HG02623 (cell line): ENCODE measurements at regions not wholly inside any gene's neighbourhood (a gene's known extent, or its start where the extent isn't known, plus 50 kb on each side); places are given as distances from the start of the nearest gene placed in this dataset.
"Not testable (repeated sequence)": the region's sequence is repeated elsewhere in the genome, so short reads cannot be mapped to it uniquely, and the experiment has no call there.

Experiments
- ATAC-seq: cut with Tn5 transposase; IDR thresholded peaks from one replicate; pipeline ENCODE4 v1.9.1; 2021; ENCODE audit warnings: moderate library complexity; ENCODE audit not compliant: unreplicated experiment

GRCh38 chr6:76856065-76856464 is 607.2 kb downstream of the HTR1B start:
- ATAC-seq = no peak

GRCh38 chr6:76852776-76853175 is 610.5 kb downstream of the HTR1B start:
- no peak for ATAC-seq

GRCh38 chr6:76849274-76849970 is 613.9 kb downstream of the HTR1B start:
- ATAC-seq = not testable (repeated sequence)

GRCh38 chr6:76843054-76843822 is 620.1 kb downstream of the HTR1B start:
- ATAC-seq = no peak

GRCh38 chr6:76840865-76841264 is 622.4 kb downstream of the HTR1B start:
- ATAC-seq = no peak

GRCh38 chr6:76840041-76840745 is 623.1 kb downstream of the HTR1B start:
- no peak for ATAC-seq

GRCh38 chr6:76839505-76839904 is 623.8 kb downstream of the HTR1B start:
- ATAC-seq = no peak

GRCh38 chr6:76837564-76837963 is 625.7 kb downstream of the HTR1B start:
- ATAC-seq = no peak

- ATAC-seq = no peak
Measured at GRCh38 chr6:76835695-76836094, 627.6 kb downstream of the HTR1B start.

GRCh38 chr6:76835293-76835692 is 628.0 kb downstream of the HTR1B start:
- ATAC-seq = no peak

- no peak for ATAC-seq
Measured at GRCh38 chr6:76834399-76834798, 628.9 kb downstream of the HTR1B start.

GRCh38 chr6:76831299-76831698 is 632.0 kb downstream of the HTR1B start:
- ATAC-seq = no peak

- not testable (repeated sequence) for ATAC-seq
Measured at GRCh38 chr6:76823578-76823977, 639.7 kb downstream of the HTR1B start.

- ATAC-seq = no peak
Measured at GRCh38 chr6:76818451-76818850, 644.8 kb downstream of the HTR1B start.

- no peak for ATAC-seq
Measured at GRCh38 chr6:76817429-76817828, 645.9 kb downstream of the HTR1B start.

GRCh38 chr6:76814496-76815458 is 648.5 kb downstream of the HTR1B start:
- ATAC-seq = no peak

- ATAC-seq = no peak
Measured at GRCh38 chr6:76810286-76810685, 653.0 kb downstream of the HTR1B start.

GRCh38 chr6:76803038-76803580 is 660.2 kb downstream of the HTR1B start:
- no peak for ATAC-seq

GRCh38 chr6:76792394-76792793 is 670.9 kb downstream of the HTR1B start:
- ATAC-seq = no peak

GRCh38 chr6:76790881-76791280 is 672.4 kb downstream of the HTR1B start:
- ATAC-seq = no peak
